H7 (cell line): ENCODE measurements at regions not wholly inside any gene's neighbourhood (a gene's known extent, or its start where the extent isn't known, plus 50 kb on each side); places are given as distances from the start of the nearest gene placed in this dataset.
"Not testable (repeated sequence)": the region's sequence is repeated elsewhere in the genome, so short reads cannot be mapped to it uniquely, and the experiment has no call there.

Source experiments
- DNase-seq: peaks from one replicate; pipeline ENCODE4 v3.0.0; 2012
- H3K27me3 ChIP-seq: 2 replicates; pipeline ENCODE4 v1.6.0; 2011; ENCODE audit warnings: mild to moderate bottlenecking, low read length; ENCODE audit not compliant: control insufficient read depth, insufficient read depth
- H3K36me3 ChIP-seq: replicated peaks from 2 replicates; pipeline ENCODE4 v1.5.1; 2011; ENCODE audit warnings: low read length; ENCODE audit not compliant: control insufficient read depth, insufficient read depth
- H3K4me3 ChIP-seq: 2 replicates; pipeline ENCODE4 v1.5.1; 2011; ENCODE audit warnings: low read depth, mild to moderate bottlenecking, control low read depth, low read length, moderate library complexity; ENCODE audit not compliant: insufficient read depth

GRCh38 chr6:141990840-141991239, 141.9 kb upstream of the GJE1 start:
- Histone ChIP-seq H3K4me3 (no peak overlapping the region), H3K36me3 (no peaks in the 10 kb centered on the region), H3K27me3 (no peaks in the 10 kb centered on the region)
- no peak for DNase-seq

- H3K27me3 ChIP-seq, result no peaks in the 10 kb centered on the region
- DNase-seq, result no peak
- H3K36me3 ChIP-seq, result no peaks in the 10 kb centered on the region
- no peak overlapping the region for H3K4me3 ChIP-seq
Observed at GRCh38 chr6:141989706-141989959, 143.1 kb upstream of the GJE1 start.

GRCh38 chr6:141988954-141989705, 143.6 kb upstream of the GJE1 start:
- Histone ChIP-seq H3K4me3 (no peak overlapping the region), H3K27me3 (no peaks in the 10 kb centered on the region)

GRCh38 chr6:141988327-141988726, 144.4 kb upstream of the GJE1 start:
- DNase-seq, result no peak
- Histone ChIP-seq H3K36me3 (no peaks in the 10 kb centered on the region), H3K27me3 (no peaks in the 10 kb centered on the region), H3K4me3 (no peak overlapping the region)

More at GRCh38 chr6:141988954-141989705, 143.6 kb upstream of the GJE1 start:
- peak; percentile 34 for DNase-seq
- no peaks in the 10 kb centered on the region for H3K36me3 ChIP-seq

- Histone ChIP-seq H3K4me3 (no peak overlapping the region), H3K36me3 (no peaks in the 10 kb centered on the region), H3K27me3 (no peaks in the 10 kb centered on the region)
- no peak for DNase-seq
Observed at GRCh38 chr6:141986457-141986856, 146.3 kb upstream of the GJE1 start.

GRCh38 chr6:141981190-141981589, 151.5 kb upstream of the GJE1 start:
- Histone ChIP-seq H3K4me3 (no peak overlapping the region), H3K36me3 (no peaks in the 10 kb centered on the region), H3K27me3 (no peaks in the 10 kb centered on the region)
- no peak for DNase-seq

- H3K27me3 ChIP-seq, result no peaks in the 10 kb centered on the region
- H3K4me3 ChIP-seq, result no peak overlapping the region
- DNase-seq, result no peak
- H3K36me3 ChIP-seq, result no peaks in the 10 kb centered on the region
Observed at GRCh38 chr6:141977782-141978181, 154.9 kb upstream of the GJE1 start.

- Histone ChIP-seq H3K27me3 (no peaks in the 10 kb centered on the region), H3K4me3 (no peak overlapping the region), H3K36me3 (no peaks in the 10 kb centered on the region)
- no peak for DNase-seq
Observed at GRCh38 chr6:141976994-141977393, 155.7 kb upstream of the GJE1 start.

GRCh38 chr6:141969768-141970415, 162.8 kb upstream of the GJE1 start:
- H3K27me3 ChIP-seq, H3K36me3 ChIP-seq, DNase-seq: not testable (repeated sequence)
- H3K4me3 ChIP-seq, result peak overlapping the region; percentile 12; the same call in 1 of the 2 replicates

GRCh38 chr6:141969201-141969600, 163.5 kb upstream of the GJE1 start:
- no peak for DNase-seq
- no peaks in the 10 kb centered on the region for H3K36me3 ChIP-seq

GRCh38 chr6:141968632-141969031, 164.1 kb upstream of the GJE1 start:
- no peaks in the 10 kb centered on the region for H3K27me3 ChIP-seq
- no peak overlapping the region for H3K4me3 ChIP-seq
- H3K36me3 ChIP-seq, result no peaks in the 10 kb centered on the region
- DNase-seq, result no peak

More at GRCh38 chr6:141969201-141969600, 163.5 kb upstream of the GJE1 start:
- no peak overlapping the region for H3K4me3 ChIP-seq
- H3K27me3 ChIP-seq, result no peaks in the 10 kb centered on the region

GRCh38 chr6:141965016-141965545, 167.6 kb upstream of the GJE1 start:
- H3K27me3 ChIP-seq, result no peaks in the 10 kb centered on the region
- DNase-seq, result no peak
- H3K4me3 ChIP-seq, result no peak overlapping the region
- no peaks in the 10 kb centered on the region for H3K36me3 ChIP-seq

- Histone ChIP-seq H3K4me3 (no peak overlapping the region), H3K27me3 (no peaks in the 10 kb centered on the region), H3K36me3 (no peaks in the 10 kb centered on the region)
- DNase-seq, result no peak
Observed at GRCh38 chr6:141963543-141964295, 169.0 kb upstream of the GJE1 start.

- H3K27me3 ChIP-seq, result no peaks in the 10 kb centered on the region
- no peak overlapping the region for H3K4me3 ChIP-seq
- DNase-seq, result no peak
- no peaks in the 10 kb centered on the region for H3K36me3 ChIP-seq
Observed at GRCh38 chr6:141957271-141957670, 175.5 kb upstream of the GJE1 start.

GRCh38 chr6:141956868-141957267, 175.9 kb upstream of the GJE1 start:
- Histone ChIP-seq H3K36me3 (no peaks in the 10 kb centered on the region), H3K4me3 (no peak overlapping the region), H3K27me3 (no peaks in the 10 kb centered on the region)
- DNase-seq, result no peak
